B cell (primary cell): ENCODE measurements at regions not wholly inside any gene's neighbourhood (a gene's known extent, or its start where the extent isn't known, plus 50 kb on each side); places are given as distances from the start of the nearest gene placed in this dataset.

Experiments used
- ATAC-seq: fragments of 200-7000 bp; cut with Tn5 transposase; one replicate; pipeline ENCODE4 v1.10.0; 2021; ENCODE audit warnings: low read depth, mild to moderate bottlenecking, moderate number of reproducible peaks, moderate library complexity
- CTCF ChIA-PET: fragments of 350-600 bp; sonication (Branson Sonifier 250); formaldehyde crosslinking; loops from one replicate; lab custom pipeline; 2021; ENCODE audit warnings: antibody characterized with exemption, inconsistent platforms; lab: Charles Lee
- POLR2A ChIA-PET: fragments of 350-600 bp; sonication (Branson Sonifier 250); formaldehyde crosslinking; loops from one replicate; lab custom pipeline; 2021; ENCODE audit warnings: antibody characterized with exemption; lab: Charles Lee
- DNase-seq: peaks from one replicate; pipeline ENCODE4 v3.0.0; 2013
- H2AFZ ChIP-seq: 2 replicates; pipeline ENCODE4 v1.6.1; 2012; ENCODE audit warnings: mild to moderate bottlenecking, low read depth, low read length; ENCODE audit not compliant: insufficient read depth, poor library complexity, severe bottlenecking
- H3K27ac ChIP-seq, 2 donors: 1 replicate in 1 of 2; 2 replicates in 1 of 2; pipeline ENCODE4 v1.5.1; 2012 to 2013; ENCODE audit warnings: low read length in 2 of 2, mild to moderate bottlenecking in 2 of 2, moderate library complexity in 1 of 2
- H3K27me3 ChIP-seq, 4 experiments: fragments of 200-600 bp in 1 of 4; sonication (generic) in 1 of 4; replicated peaks in 1 of 4; 1 replicate in 2 of 4; 2 replicates in 2 of 4; pipeline versions ENCODE4 v1.6.1 to v1.7.0; 2013 to 2016; ENCODE audit warnings: low read length in 3 of 4, mild to moderate bottlenecking in 2 of 4, mixed read lengths in 1 of 4, moderate library complexity in 1 of 4; ENCODE audit not compliant: insufficient read depth in 4 of 4, control insufficient read depth in 3 of 4; ENCODE audit errors: control extremely low read depth in 1 of 4
- H3K36me3 ChIP-seq, 2 experiments: replicated peaks in 1 of 2; 1 replicate in 1 of 2; 2 replicates in 1 of 2; pipeline versions ENCODE4 v1.6.1 to v1.7.1; 2013; ENCODE audit warnings: low read length in 1 of 2; ENCODE audit not compliant: insufficient read depth in 2 of 2, control insufficient read depth in 1 of 2; ENCODE audit errors: control extremely low read depth in 1 of 2, extremely low read depth in 1 of 2
- H3K4me1 ChIP-seq, 2 donors: fragments of 200-600 bp in 1 of 2; sonication (generic) in 1 of 2; 1 replicate in 1 of 2; 2 replicates in 1 of 2; pipeline versions ENCODE4 v1.5.1 to v1.6.1; 2013 to 2017; ENCODE audit warnings: low read length in 2 of 2; ENCODE audit not compliant: control insufficient read depth in 2 of 2, insufficient read depth in 2 of 2
- H3K4me2 ChIP-seq: replicated peaks from 2 replicates; pipeline ENCODE3; 2012; ENCODE audit warnings: mild to moderate bottlenecking, low read depth, low read length; ENCODE audit not compliant: poor library complexity, severe bottlenecking
- H3K4me3 ChIP-seq, 5 experiments: fragments of 200-600 bp in 1 of 5; sonication (generic) in 1 of 5; 1 replicate in 3 of 5; 2 replicates in 2 of 5; pipeline versions ENCODE4 v1.5.1 to v1.7.0; 2011 to 2016; ENCODE audit warnings: low read length in 4 of 5, mild to moderate bottlenecking in 4 of 5, low read depth in 2 of 5, control low read depth in 1 of 5, moderate library complexity in 1 of 5; ENCODE audit not compliant: insufficient read depth in 1 of 5; ENCODE audit errors: control extremely low read depth in 1 of 5, extremely low read depth in 1 of 5
- H3K79me2 ChIP-seq: fragments of 200-600 bp; sonication (generic); one replicate; pipeline ENCODE4 v1.6.0; 2016; ENCODE audit warnings: low read length; ENCODE audit not compliant: control insufficient read depth, insufficient read depth
- H3K9ac ChIP-seq: fragments of 200-600 bp; sonication (generic); 2 replicates; pipeline ENCODE4 v1.6.1; 2017; ENCODE audit warnings: mild to moderate bottlenecking, low read length, moderate library complexity
- H3K9me3 ChIP-seq, 3 donors: one replicate each; pipeline versions ENCODE4 v1.6.1 to v1.7.1; 2013; ENCODE audit warnings: low read length in 2 of 3; ENCODE audit not compliant: control insufficient read depth in 2 of 3, insufficient read depth in 1 of 3; ENCODE audit errors: control extremely low read depth in 1 of 3
- H4K20me1 ChIP-seq: 2 replicates; pipeline ENCODE4 v1.6.0; 2012; ENCODE audit warnings: mild to moderate bottlenecking, low read length; ENCODE audit not compliant: insufficient read depth, control insufficient read depth, poor library complexity, severe bottlenecking
- H3K27ac Mint-ChIP-seq: one replicate; pipeline ENCODE4 v1.8.0; 2021; ENCODE audit warnings: mixed read lengths
- H3K27me3 Mint-ChIP-seq: one replicate; pipeline ENCODE4 v1.8.0; 2021; ENCODE audit warnings: mixed read lengths
- H3K4me1 Mint-ChIP-seq: one replicate; pipeline ENCODE4 v1.8.0; 2021; ENCODE audit warnings: mixed read lengths
- H3K4me3 Mint-ChIP-seq: one replicate; pipeline ENCODE4 v1.8.0; 2021; ENCODE audit warnings: mixed read lengths
- H3K9me3 Mint-ChIP-seq: one replicate; pipeline ENCODE4 v1.8.0; 2022; ENCODE audit warnings: mixed read lengths; ENCODE audit not compliant: insufficient read depth
- EZH2 ChIP-seq: IDR thresholded peaks from 2 replicates; pipeline ENCODE4 v1.6.1; 2012; ENCODE audit warnings: borderline replicate concordance, low read depth, mild to moderate bottlenecking, moderate library complexity, low read length; ENCODE audit not compliant: insufficient read depth, poor library complexity, severe bottlenecking
- WGBS: methylation state at CpG from one replicate; pipeline ENCODE4 v1.1.5; 2013; ENCODE audit warnings: missing lambda C conversion rate; ENCODE audit not compliant: insufficient coverage; 5-methylcytosine and 5-hydroxymethylcytosine counted together
- intact Hi-C: fragments of 100-400 bp; cut with micrococcal nuclease; formaldehyde crosslinking; loops from one replicate; pipeline ENCODE4 v1.10.0; 2022
- TF ChIP-seq, protein P1 (sequence below): fragments of 200-600 bp; IDR thresholded peaks from one replicate; pipeline ENCODE4 v1.8.0; 2022; ENCODE audit warnings: antibody characterized with exemption, mild to moderate bottlenecking

DNA sequence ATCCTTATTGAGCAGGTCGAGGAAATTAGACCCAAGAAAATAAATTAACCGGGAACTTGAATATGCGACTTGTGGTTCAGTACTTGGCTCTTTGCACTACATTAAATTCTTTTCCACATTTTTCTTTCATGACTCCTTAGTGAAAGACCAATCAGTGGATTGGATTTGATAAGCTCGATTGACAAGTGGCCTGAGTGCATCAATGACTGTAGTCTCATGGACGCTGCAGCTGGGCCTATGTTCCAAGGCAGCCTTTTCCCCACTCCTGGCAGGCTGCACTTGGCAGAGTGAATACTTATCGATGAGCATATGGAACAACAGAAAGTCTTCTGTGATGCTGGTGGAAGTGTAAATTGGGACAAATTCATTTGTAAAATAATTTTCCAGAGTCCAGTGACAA is 210.8 kb upstream of the EXOC2 start:
- Histone ChIP-seq H3K4me1 (peaks cover 2 to 3% of the 10 kb centered on the region in 2 donors), H3K9me3 (no peaks in the 10 kb centered on the region), H3K27me3 (no peaks in the 10 kb centered on the region), H3K27ac (no peak overlapping the region), H4K20me1 (no peaks in the 10 kb centered on the region), H3K36me3 (no peaks in the 10 kb centered on the region), H3K4me2 (no peak overlapping the region), H2AFZ (no peak overlapping the region), H3K79me2 (no peaks in the 10 kb centered on the region), H3K4me3 (no peak overlapping the region), H3K9ac (no peak overlapping the region)
- intact Hi-C loops, result no loop called here
- ChIA-PET CTCF (no interaction called here), POLR2A (no interaction called here)
- Mint-ChIP-seq H3K27me3 (peaks cover under 1% of the 10 kb centered on the region), H3K9me3 (no peaks in the 10 kb centered on the region), H3K27ac (no peak overlapping the region), H3K4me3 (no peak overlapping the region), H3K4me1 (no peaks in the 10 kb centered on the region)
- TF ChIP-seq, protein P1, sequence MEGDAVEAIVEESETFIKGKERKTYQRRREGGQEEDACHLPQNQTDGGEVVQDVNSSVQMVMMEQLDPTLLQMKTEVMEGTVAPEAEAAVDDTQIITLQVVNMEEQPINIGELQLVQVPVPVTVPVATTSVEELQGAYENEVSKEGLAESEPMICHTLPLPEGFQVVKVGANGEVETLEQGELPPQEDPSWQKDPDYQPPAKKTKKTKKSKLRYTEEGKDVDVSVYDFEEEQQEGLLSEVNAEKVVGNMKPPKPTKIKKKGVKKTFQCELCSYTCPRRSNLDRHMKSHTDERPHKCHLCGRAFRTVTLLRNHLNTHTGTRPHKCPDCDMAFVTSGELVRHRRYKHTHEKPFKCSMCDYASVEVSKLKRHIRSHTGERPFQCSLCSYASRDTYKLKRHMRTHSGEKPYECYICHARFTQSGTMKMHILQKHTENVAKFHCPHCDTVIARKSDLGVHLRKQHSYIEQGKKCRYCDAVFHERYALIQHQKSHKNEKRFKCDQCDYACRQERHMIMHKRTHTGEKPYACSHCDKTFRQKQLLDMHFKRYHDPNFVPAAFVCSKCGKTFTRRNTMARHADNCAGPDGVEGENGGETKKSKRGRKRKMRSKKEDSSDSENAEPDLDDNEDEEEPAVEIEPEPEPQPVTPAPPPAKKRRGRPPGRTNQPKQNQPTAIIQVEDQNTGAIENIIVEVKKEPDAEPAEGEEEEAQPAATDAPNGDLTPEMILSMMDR, result no peak
- TF ChIP-seq EZH2, result no peak
- 96% methylated on average over 4 of the region's 6 CpGs for WGBS
- DNase-seq (no peak), ATAC-seq (no peak)

DNA sequence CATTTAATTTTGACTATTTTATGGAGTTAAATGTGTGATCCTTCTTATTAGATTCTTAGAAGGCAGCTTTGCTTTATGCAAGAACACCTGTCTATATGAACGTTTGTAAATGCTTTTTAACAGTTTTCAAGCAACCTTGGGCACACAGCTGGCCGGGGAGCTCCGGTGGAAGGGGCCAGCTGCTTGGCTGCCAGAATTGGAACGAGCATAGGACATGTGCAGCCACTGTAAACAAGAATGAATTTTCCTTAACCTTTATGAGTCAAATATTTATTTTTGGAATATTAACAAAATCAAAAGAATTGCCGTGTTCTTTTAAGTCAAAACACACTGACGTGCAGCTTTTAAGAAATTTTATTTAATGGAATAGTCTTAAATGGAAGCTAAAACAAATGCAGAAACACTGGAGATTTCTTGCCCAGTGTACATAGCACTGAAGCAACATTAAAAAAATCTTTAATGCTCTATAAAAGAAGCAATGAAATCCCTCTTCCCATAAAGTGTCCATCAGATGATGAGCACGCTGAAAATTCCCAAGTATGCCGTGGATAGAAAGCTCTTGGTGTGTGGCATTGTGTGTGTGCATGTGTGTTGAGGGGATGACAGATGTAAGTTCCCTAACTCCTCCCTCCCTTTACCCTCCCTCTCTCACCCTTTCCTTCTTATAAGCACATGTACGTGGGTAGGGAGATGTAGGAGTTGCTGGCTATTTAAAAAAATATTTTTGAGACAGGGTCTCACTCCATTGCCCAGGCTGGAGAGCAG is 208.9 kb upstream of the EXOC2 start:
- POLR2A ChIA-PET, result no interaction called here
- intact Hi-C loops, result no loop called here
- peaks cover 7% of the 10 kb centered on the region for H3K27me3 Mint-ChIP-seq

More for the DNA sequence above, 208.9 kb upstream of the EXOC2 start:
- Mint-ChIP-seq H3K9me3 (no peaks in the 10 kb centered on the region), H3K4me1 (peaks cover 15% of the 10 kb centered on the region), H3K27ac (no peak overlapping the region), H3K4me3 (no peak overlapping the region)
- 90% methylated on average over 3 of the region's 9 CpGs for WGBS
- ATAC-seq, result no peak
- Histone ChIP-seq H3K27ac (no peak overlapping the region), H3K4me2 (no peak overlapping the region), H3K4me3 (no peak overlapping the region), H4K20me1 (no peaks in the 10 kb centered on the region), H3K9ac (no peak overlapping the region), H3K9me3 (no peaks in the 10 kb centered on the region), H3K36me3 (no peaks in the 10 kb centered on the region), H3K79me2 (no peaks in the 10 kb centered on the region), H3K4me1 (peaks cover 18 to 19% of the 10 kb centered on the region in 2 donors), H3K27me3 (no peaks in the 10 kb centered on the region), H2AFZ (no peak overlapping the region)
- DNase-seq, result no peak
- TF ChIP-seq, protein P1, result no peak
- TF ChIP-seq EZH2, result no peak
- CTCF ChIA-PET, result no interaction called here
